Epithelial cell of esophagus (primary cell): ENCODE measurements at regions not wholly inside any gene's neighbourhood (a gene's known extent, or its start where the extent isn't known, plus 50 kb on each side); places are given as distances from the start of the nearest gene placed in this dataset.
"Not testable (repeated sequence)": the region's sequence is repeated elsewhere in the genome, so short reads cannot be mapped to it uniquely, and the experiment has no call there.

Source experiments
- DNase-seq: peaks from one replicate; pipeline ENCODE4 v3.0.0; 2010; ENCODE audit warnings: low read depth
- H3K4me3 ChIP-seq: 2 replicates; pipeline ENCODE4 v1.5.1; 2011; ENCODE audit warnings: mild to moderate bottlenecking, low read length, control low read depth
- TF ChIP-seq, protein P1 (sequence below): IDR thresholded peaks from 2 replicates; pipeline ENCODE4 v1.5.1; 2011; ENCODE audit warnings: low read depth, mild to moderate bottlenecking, low read length, control low read depth, inconsistent platforms; ENCODE audit not compliant: insufficient read depth; ENCODE audit errors: missing control alignments

DNA sequence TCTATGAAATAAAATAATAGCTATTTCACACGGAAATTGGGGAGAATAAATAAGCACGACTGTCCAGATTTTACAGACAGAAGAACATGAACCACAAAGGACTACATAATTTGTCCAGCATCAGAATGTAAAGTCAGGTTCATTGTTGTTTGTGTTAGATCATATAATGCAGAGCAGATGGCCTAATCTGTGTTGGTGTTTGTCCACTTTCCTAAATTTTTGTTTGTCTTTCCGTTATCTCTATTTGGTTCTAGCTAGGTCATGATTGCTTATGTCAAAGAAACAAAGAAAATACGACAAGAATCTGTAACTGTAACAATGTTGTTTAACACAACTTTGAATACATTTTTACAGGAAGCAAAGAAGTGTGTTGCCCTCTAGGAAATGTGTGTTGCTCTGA lies 75.6 kb upstream of the ANKRD28 start:
- H3K4me3 ChIP-seq = no peak overlapping the region
- TF ChIP-seq, protein P1, sequence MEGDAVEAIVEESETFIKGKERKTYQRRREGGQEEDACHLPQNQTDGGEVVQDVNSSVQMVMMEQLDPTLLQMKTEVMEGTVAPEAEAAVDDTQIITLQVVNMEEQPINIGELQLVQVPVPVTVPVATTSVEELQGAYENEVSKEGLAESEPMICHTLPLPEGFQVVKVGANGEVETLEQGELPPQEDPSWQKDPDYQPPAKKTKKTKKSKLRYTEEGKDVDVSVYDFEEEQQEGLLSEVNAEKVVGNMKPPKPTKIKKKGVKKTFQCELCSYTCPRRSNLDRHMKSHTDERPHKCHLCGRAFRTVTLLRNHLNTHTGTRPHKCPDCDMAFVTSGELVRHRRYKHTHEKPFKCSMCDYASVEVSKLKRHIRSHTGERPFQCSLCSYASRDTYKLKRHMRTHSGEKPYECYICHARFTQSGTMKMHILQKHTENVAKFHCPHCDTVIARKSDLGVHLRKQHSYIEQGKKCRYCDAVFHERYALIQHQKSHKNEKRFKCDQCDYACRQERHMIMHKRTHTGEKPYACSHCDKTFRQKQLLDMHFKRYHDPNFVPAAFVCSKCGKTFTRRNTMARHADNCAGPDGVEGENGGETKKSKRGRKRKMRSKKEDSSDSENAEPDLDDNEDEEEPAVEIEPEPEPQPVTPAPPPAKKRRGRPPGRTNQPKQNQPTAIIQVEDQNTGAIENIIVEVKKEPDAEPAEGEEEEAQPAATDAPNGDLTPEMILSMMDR = no peak
- no peak for DNase-seq

GRCh38 chr3:15875016-15875689 lies 77.4 kb upstream of the ANKRD28 start:
- TF ChIP-seq, protein P1 = no peak
- no peak overlapping the region for H3K4me3 ChIP-seq
- peak; percentile 75 for DNase-seq

GRCh38 chr3:15876669-15877068 lies 78.9 kb upstream of the ANKRD28 start:
- no peak overlapping the region for H3K4me3 ChIP-seq
- DNase-seq = no peak
- TF ChIP-seq, protein P1 = no peak

DNA sequence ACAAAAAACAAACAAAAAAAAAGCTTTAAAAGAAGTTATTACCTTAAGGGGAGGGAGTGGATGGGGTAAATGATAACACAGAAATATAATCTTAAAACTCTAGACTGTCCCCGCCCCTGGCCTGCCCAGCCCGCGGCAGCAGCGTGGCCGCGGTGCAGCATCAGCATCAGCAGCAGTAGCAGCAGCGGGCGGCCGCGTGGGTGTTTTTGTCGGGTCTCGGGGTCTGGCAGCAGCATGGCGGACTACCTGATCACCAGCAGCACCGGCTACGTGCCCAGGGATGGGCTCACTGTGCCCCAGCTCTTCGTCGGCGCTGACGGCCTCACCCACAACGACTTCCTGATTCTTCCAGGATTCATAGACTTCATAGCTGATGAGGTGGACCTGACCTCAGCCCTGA lies 80.0 kb upstream of the ANKRD28 start:
- DNase-seq = no peak
- H3K4me3 ChIP-seq = no peak overlapping the region
- TF ChIP-seq, protein P1 = no peak

GRCh38 chr3:15879787-15880186 lies 82.0 kb upstream of the ANKRD28 start:
- H3K4me3 ChIP-seq, DNase-seq: not testable (repeated sequence)

DNA sequence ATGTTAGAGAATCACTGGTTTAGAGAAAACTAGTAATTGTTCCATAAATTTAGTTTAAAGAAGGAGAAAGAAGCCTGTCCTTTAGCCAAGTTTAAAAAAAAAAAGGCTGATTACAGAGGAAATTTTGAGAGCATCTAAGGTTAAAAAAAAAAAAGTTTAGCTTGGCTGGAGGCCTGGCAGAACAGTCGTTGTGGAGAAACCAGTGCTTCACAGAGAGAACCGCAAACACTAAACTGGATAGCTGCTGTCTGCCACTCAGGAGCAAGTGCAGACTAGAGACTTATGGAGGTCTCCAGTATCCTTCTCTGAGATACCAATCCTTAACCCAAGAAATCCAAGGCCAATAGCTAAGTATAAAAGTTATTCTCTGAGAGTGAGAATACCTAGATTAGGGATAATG lies 84.8 kb upstream of the ANKRD28 start:
- no peak overlapping the region for H3K4me3 ChIP-seq
- TF ChIP-seq, protein P1 = no peak
- no peak for DNase-seq

DNA sequence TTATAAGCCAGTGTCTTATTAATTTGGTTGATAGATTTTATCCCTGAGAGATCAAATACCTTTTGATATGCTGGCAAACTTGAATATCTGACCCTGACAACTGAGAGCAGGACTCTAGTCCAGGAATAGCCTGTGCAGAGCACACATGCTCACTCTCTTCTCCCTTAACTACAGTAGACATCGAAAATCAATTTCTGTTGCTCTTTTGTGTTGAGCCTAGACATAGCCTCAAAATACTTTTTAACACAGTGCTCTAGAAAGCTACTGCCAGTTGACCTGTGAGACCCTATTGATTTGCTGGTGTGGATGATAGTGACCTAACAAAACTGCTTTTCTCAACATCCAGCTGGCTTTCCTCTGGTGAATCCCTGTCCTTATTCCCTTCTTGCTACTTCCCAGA lies 86.4 kb upstream of the ANKRD28 start:
- TF ChIP-seq, protein P1 = no peak
- DNase-seq = no peak
- H3K4me3 ChIP-seq = no peak overlapping the region

GRCh38 chr3:15886521-15886920 lies 88.7 kb upstream of the ANKRD28 start:
- TF ChIP-seq, protein P1 = no peak
- DNase-seq = no peak
- no peak overlapping the region for H3K4me3 ChIP-seq
